Breast epithelium (tissue), 3 donors: ENCODE measurements at regions not wholly inside any gene's neighbourhood (a gene's known extent, or its start where the extent isn't known, plus 50 kb on each side); places are given as distances from the start of the nearest gene placed in this dataset.

ENCODE experiments used
- POLR2A ChIP-seq: fragments of 450-650 bp; IDR thresholded peaks from one replicate; pipeline ENCODE4 v1.6.1; 2016; ENCODE audit warnings: antibody characterized with exemption, mild to moderate bottlenecking, moderate library complexity
- POLR2AphosphoS5 ChIP-seq, 3 donors: sonication (generic); formaldehyde crosslinking; IDR thresholded peaks; one replicate each; pipeline ENCODE4 v1.6.1; 2017; ENCODE audit warnings: antibody characterized with exemption in 3 of 3
- TF ChIP-seq, protein P1 (sequence below), 3 donors: fragments of 450-650 bp; IDR thresholded peaks; one replicate each; pipeline ENCODE4 v1.5.1; 2016 to 2017; ENCODE audit warnings: antibody characterized with exemption in 3 of 3, mild to moderate bottlenecking in 3 of 3, moderate library complexity in 3 of 3

DNA sequence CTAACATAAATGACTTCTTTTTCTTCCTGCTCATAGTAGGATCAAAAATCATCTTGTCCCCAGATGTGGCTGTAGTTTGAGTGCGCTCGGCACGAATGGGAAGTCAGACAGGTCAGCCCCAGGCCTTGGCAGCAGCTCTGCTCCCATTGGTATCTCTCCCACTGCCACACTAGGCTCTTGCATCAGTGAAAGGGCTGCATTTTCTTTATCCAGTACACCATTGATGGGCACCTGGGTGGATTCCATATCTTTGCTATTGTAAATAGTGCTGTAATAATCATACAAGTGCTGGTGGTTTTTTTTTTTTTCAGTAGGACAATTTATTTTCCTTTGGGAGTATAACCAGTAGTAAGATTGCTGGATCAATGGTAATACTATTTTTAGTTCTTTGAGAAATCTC is 865.5 kb downstream of the CCDC85A start:
- TF ChIP-seq, protein P1, sequence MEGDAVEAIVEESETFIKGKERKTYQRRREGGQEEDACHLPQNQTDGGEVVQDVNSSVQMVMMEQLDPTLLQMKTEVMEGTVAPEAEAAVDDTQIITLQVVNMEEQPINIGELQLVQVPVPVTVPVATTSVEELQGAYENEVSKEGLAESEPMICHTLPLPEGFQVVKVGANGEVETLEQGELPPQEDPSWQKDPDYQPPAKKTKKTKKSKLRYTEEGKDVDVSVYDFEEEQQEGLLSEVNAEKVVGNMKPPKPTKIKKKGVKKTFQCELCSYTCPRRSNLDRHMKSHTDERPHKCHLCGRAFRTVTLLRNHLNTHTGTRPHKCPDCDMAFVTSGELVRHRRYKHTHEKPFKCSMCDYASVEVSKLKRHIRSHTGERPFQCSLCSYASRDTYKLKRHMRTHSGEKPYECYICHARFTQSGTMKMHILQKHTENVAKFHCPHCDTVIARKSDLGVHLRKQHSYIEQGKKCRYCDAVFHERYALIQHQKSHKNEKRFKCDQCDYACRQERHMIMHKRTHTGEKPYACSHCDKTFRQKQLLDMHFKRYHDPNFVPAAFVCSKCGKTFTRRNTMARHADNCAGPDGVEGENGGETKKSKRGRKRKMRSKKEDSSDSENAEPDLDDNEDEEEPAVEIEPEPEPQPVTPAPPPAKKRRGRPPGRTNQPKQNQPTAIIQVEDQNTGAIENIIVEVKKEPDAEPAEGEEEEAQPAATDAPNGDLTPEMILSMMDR (IDR thresholded peaks at IDR 0.05) = no peak
- TF ChIP-seq POLR2AphosphoS5 (IDR thresholded peaks at IDR 0.05) (no peak), POLR2A (no peak)
